Activated naive CD8-positive, alpha-beta T cell (primary cell): ENCODE measurements at regions not wholly inside any gene's neighbourhood (a gene's known extent, or its start where the extent isn't known, plus 50 kb on each side); places are given as distances from the start of the nearest gene placed in this dataset.

Source experiments
- H3K27ac Mint-ChIP-seq: one replicate; pipeline ENCODE4 v1.8.0; 2021; ENCODE audit warnings: mixed read lengths
- H3K27me3 Mint-ChIP-seq: one replicate; pipeline ENCODE4 v1.8.0; 2021; ENCODE audit warnings: mixed read lengths
- H3K36me3 Mint-ChIP-seq: one replicate; pipeline ENCODE4 v1.8.0; 2021; ENCODE audit warnings: mixed read lengths
- H3K4me1 Mint-ChIP-seq: one replicate; pipeline ENCODE4 v1.8.0; 2021; ENCODE audit warnings: low read depth, mixed read lengths
- H3K4me3 Mint-ChIP-seq: one replicate; pipeline ENCODE4 v1.8.0; 2021; ENCODE audit warnings: mild to moderate bottlenecking, mixed read lengths
- H3K9me3 Mint-ChIP-seq: one replicate; pipeline ENCODE4 v1.8.0; 2021; ENCODE audit warnings: low read depth, mixed read lengths

DNA sequence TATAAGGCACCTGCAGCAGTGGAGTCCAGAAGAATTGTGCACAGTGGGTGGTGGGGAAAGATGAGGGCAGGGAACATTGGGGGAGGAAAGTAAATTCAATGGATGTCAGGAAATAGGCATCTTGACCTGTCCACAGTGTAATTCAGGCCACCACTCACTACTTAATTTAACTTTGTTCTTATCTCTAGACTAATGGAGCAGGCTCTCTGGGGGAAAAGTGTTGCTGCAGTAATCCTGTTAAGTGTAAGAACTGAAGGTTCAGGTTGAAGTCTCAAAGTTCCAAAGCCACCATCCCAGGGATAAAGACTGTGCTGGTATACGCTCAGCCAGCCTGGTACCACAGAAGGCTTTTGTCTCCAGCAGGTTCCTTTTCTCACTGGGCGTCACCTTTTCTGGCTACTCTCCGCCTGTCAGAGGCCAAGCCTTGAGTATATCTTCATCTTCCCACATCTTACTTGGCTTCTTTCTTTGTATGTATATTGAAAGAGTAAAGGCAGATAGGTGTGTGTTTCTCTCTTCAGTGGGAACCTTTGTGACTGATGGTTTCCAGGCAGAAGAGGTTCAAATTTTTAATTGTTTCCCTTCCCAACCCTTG, 150.9 kb upstream of the DMRT1 start:
- Mint-ChIP-seq H3K27me3 (no peaks in the 10 kb centered on the region), H3K27ac (no peak overlapping the region), H3K9me3 (no peaks in the 10 kb centered on the region), H3K4me3 (no peak overlapping the region), H3K36me3 (no peaks in the 10 kb centered on the region), H3K4me1 (peaks cover 11% of the 10 kb centered on the region)

DNA sequence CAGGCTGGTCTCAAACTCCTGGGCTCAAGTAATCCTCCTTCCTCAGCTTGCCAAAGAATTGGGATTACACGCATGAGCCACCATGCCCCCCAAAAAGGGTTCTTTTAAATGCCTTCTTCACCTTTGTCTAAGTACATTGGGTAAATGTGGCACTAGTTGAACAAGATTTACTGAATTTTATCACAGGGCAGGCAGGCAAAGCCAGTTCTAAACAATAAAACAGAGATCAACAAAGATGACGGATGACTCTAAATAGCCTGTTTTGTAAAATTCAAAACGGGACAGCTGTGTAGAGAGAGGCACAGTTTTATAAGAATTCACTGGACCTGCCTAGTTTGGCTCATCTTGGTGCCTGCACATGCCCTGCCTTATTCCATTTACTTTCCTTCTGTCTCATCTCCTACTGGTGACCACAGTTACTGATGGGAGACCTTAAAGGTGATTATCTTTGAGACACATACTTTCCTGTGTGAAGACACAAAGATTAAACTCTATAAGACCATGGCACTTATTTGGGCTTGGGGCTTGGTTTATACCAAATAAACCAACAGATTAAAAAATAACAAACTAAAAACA, 149.6 kb upstream of the DMRT1 start:
- Mint-ChIP-seq H3K36me3 (no peaks in the 10 kb centered on the region), H3K4me1 (peaks cover 11% of the 10 kb centered on the region), H3K9me3 (no peaks in the 10 kb centered on the region)

GRCh38 chr9:692636-693129, 148.8 kb upstream of the DMRT1 start:
- peaks cover 11% of the 10 kb centered on the region for H3K4me1 Mint-ChIP-seq
- H3K27ac Mint-ChIP-seq: no peak overlapping the region
- no peaks in the 10 kb centered on the region for H3K36me3 Mint-ChIP-seq
- no peaks in the 10 kb centered on the region for H3K9me3 Mint-ChIP-seq
- H3K27me3 Mint-ChIP-seq: no peaks in the 10 kb centered on the region
- no peak overlapping the region for H3K4me3 Mint-ChIP-seq

More for the DNA sequence above, 149.6 kb upstream of the DMRT1 start:
- no peak overlapping the region for H3K27ac Mint-ChIP-seq
- no peak overlapping the region for H3K4me3 Mint-ChIP-seq
- no peaks in the 10 kb centered on the region for H3K27me3 Mint-ChIP-seq

DNA sequence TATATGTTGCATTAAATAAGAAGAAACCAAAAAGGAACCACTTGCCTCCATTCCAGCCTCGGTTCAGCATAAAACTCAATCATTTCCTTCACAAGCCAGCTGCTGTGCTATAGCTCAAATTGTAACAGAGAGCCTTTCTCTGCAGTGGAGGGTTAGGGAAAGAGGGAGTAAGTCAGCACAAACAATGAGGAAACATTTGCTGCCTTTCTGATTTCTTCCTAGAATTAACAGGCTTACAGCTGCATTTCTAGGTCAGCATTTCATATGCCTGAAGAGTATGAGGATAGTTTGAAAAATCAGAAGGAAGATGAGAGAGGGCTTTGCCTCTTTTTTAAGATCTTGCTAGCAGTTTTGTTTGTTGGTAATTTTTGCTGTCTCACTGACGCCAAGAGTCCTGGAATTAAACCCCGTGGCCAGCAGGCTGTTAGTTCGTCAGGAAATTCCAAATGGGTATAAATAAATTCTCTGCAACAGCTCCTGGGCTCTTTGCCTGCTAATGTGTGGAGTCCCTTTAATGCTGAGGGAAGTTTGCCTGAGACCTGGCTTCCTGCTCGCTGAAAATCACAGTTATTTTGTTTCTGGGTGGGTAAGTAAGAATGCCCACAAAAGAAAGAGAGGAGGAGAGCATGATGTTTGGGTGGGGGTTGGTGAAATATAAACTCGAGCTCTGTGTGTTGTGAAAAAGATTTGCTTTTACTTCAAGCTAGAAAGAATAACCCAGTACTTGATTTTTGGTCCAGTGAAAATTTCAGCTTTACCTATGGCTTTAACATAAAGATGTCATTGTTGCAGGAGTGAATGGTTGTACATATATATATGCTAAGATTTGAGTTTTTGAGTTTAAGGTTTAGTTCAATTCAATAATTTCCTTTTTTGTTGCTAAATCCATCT, 148.1 kb upstream of the DMRT1 start:
- no peaks in the 10 kb centered on the region for H3K36me3 Mint-ChIP-seq
- no peak overlapping the region for H3K27ac Mint-ChIP-seq
- peaks cover 11% of the 10 kb centered on the region for H3K4me1 Mint-ChIP-seq
- no peaks in the 10 kb centered on the region for H3K27me3 Mint-ChIP-seq
- H3K4me3 Mint-ChIP-seq: no peak overlapping the region
- H3K9me3 Mint-ChIP-seq: no peaks in the 10 kb centered on the region

DNA sequence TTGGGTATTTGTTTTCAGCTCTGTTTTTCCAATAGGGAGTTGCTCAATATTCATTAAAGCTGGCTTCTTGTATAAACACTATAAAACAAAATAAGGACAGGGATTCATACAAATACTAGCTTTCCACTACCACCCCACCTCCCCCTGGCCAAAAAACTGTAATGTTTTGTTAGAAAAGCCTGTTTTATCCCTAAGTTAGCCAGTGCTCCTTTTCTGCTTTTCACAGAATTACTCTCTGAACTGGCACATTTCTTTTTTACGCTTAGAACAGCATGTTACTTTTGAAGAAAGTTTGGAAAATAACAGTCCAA, 147.4 kb upstream of the DMRT1 start:
- H3K36me3 Mint-ChIP-seq: no peaks in the 10 kb centered on the region
- H3K27me3 Mint-ChIP-seq: no peaks in the 10 kb centered on the region
- H3K4me1 Mint-ChIP-seq: peaks cover 11% of the 10 kb centered on the region
- no peak overlapping the region for H3K27ac Mint-ChIP-seq
- no peak overlapping the region for H3K4me3 Mint-ChIP-seq
- H3K9me3 Mint-ChIP-seq: no peaks in the 10 kb centered on the region

GRCh38 chr9:694403-695154, 146.9 kb upstream of the DMRT1 start:
- Mint-ChIP-seq H3K36me3 (no peaks in the 10 kb centered on the region), H3K4me3 (no peak overlapping the region), H3K9me3 (no peaks in the 10 kb centered on the region), H3K27ac (no peak overlapping the region), H3K4me1 (peaks cover 11% of the 10 kb centered on the region), H3K27me3 (no peaks in the 10 kb centered on the region)

GRCh38 chr9:695252-695651, 146.2 kb upstream of the DMRT1 start:
- Mint-ChIP-seq H3K9me3 (no peaks in the 10 kb centered on the region), H3K4me1 (peaks cover 11% of the 10 kb centered on the region), H3K27ac (no peak overlapping the region), H3K4me3 (no peak overlapping the region), H3K36me3 (no peaks in the 10 kb centered on the region), H3K27me3 (no peaks in the 10 kb centered on the region)

DNA sequence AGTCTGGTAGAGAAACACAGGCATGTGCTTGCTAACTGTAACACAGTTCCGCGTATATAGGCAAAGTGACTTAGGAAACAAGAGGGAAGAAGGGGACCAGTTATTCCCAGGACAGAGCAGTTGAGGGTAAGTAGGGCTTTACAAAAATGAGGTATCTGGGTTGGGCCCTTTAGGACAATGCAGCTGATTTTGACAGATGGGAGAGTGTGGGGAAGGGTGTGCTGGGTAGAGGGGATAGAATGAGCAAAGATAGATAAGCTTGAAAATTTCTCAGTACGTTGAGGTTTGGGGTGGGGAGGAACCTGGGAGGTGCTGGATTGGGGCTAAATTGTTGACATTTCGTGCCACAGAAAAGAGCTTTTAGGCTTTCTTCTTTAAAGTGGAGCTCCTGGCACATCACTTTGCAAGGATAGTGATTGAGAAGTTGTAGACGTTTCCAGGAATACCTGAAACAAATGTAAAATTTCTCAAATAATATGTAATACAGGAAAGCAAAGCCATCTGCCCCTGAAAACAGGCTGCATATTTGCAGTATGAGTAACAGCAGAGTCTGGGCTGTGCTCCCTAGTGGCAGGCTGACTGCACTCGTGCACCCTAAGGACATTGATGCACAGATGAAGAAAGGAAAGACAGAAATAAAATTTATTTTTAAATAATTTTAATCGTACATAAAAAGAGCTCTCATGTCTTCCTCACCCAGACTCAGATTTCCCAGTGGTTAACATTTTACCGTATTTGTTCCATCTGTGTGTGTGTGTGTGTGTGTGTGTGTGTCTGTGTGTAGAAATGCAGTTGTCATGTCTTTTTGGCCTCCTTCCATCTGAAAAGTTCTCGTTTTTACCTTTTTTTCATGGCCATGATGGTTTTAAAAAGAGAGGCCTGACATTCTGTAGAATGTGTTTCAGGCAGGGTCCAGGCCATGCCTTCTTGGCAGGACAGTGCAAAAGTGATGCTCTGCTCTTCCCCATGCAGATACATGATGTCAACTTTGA, 144.9 kb upstream of the DMRT1 start:
- H3K9me3 Mint-ChIP-seq: no peaks in the 10 kb centered on the region
- no peaks in the 10 kb centered on the region for H3K27me3 Mint-ChIP-seq
- H3K4me3 Mint-ChIP-seq: no peak overlapping the region
- no peak overlapping the region for H3K27ac Mint-ChIP-seq
- peaks cover 11% of the 10 kb centered on the region for H3K4me1 Mint-ChIP-seq
- no peaks in the 10 kb centered on the region for H3K36me3 Mint-ChIP-seq

GRCh38 chr9:698276-698675, 143.2 kb upstream of the DMRT1 start:
- Mint-ChIP-seq H3K4me3 (no peak overlapping the region), H3K27ac (no peak overlapping the region), H3K4me1 (peaks cover 7% of the 10 kb centered on the region), H3K36me3 (no peaks in the 10 kb centered on the region), H3K27me3 (no peaks in the 10 kb centered on the region), H3K9me3 (no peaks in the 10 kb centered on the region)

GRCh38 chr9:698954-699353, 142.5 kb upstream of the DMRT1 start:
- no peaks in the 10 kb centered on the region for H3K27me3 Mint-ChIP-seq
- peaks cover under 1% of the 10 kb centered on the region for H3K4me1 Mint-ChIP-seq
- no peaks in the 10 kb centered on the region for H3K9me3 Mint-ChIP-seq
- no peaks in the 10 kb centered on the region for H3K36me3 Mint-ChIP-seq
- H3K4me3 Mint-ChIP-seq: no peak overlapping the region
- no peak overlapping the region for H3K27ac Mint-ChIP-seq

GRCh38 chr9:699396-699795, 142.1 kb upstream of the DMRT1 start:
- Mint-ChIP-seq H3K4me1 (no peaks in the 10 kb centered on the region), H3K9me3 (no peaks in the 10 kb centered on the region), H3K27me3 (no peaks in the 10 kb centered on the region), H3K36me3 (no peaks in the 10 kb centered on the region), H3K27ac (no peak overlapping the region), H3K4me3 (no peak overlapping the region)

DNA sequence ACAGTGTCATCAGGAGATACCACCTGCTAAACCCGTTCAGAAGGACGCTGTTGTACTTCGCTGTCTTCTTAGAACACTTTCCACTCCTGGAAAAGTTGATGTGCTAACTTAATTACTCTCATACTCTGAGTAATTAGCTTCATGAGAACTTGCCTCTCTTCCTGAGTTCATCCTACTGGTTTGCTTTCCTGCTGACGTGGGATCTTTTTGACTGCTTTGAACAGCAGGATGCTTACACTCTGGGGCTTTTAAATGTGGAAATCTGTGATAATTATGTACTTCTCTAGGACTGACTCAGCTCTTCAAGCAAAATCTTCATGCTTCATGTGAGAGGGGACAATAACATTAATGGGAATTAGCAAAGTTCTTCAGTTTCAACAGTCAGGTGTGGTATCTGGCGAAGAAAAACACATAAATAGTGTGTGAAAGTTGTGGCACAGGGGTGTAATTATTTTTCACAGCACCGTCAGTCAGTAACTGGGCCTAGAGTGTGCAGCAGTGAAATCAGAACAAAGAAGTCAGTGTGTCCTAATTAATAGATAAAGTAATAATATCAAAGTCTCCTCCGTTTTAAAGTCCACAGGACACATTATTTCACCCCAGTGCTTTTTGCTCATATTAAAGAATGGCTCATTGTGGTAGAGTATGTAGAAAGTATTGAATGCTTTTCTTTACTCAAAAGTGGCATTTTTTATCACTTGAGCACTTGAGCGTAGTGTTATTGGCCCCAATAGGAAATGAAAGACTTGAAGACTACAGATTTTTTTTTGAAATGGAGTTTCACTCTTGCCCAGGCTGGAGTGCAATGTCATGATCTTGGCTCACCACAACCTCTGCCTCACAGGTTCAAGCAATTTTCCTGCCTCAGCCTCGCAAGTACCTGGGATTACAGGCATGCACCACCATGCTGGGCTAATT, 140.9 kb upstream of the DMRT1 start:
- H3K27ac Mint-ChIP-seq: no peak overlapping the region
- H3K4me3 Mint-ChIP-seq: no peak overlapping the region
- H3K4me1 Mint-ChIP-seq: no peaks in the 10 kb centered on the region
- H3K9me3 Mint-ChIP-seq: no peaks in the 10 kb centered on the region
- no peaks in the 10 kb centered on the region for H3K27me3 Mint-ChIP-seq
- H3K36me3 Mint-ChIP-seq: no peaks in the 10 kb centered on the region

GRCh38 chr9:703392-703791, 138.1 kb upstream of the DMRT1 start:
- peaks cover 2% of the 10 kb centered on the region for H3K27me3 Mint-ChIP-seq
- H3K9me3 Mint-ChIP-seq: no peaks in the 10 kb centered on the region
- H3K4me1 Mint-ChIP-seq: peaks cover 12% of the 10 kb centered on the region
- no peaks in the 10 kb centered on the region for H3K36me3 Mint-ChIP-seq
- H3K4me3 Mint-ChIP-seq: no peak overlapping the region
- no peak overlapping the region for H3K27ac Mint-ChIP-seq
